ENCODE measurements at regions not wholly inside any gene's neighbourhood (a gene's known extent, or its start where the extent isn't known, plus 50 kb on each side); places are given as distances from the start of the nearest gene placed in this dataset.

GRCh38 chr16:63372815-63373214 lies 1336.6 kb upstream of the CDH8 start:
- H3K9ac ChIP-seq (ENCODE audit: extremely low read depth, insufficient read length, low read length), result no peak overlapping the region
- H4K20me1 ChIP-seq (ENCODE audit: control insufficient read depth, insufficient read depth, insufficient read length), result no peaks in the 10 kb centered on the region
- no peak overlapping the region for H2BK15ac ChIP-seq (ENCODE audit: low read depth, low read length)

More at GRCh38 chr16:63372815-63373214, 1336.6 kb upstream of the CDH8 start:
- Histone ChIP-seq H3K56ac (ENCODE audit: insufficient read length, low read depth, low read length) (no peak overlapping the region), H3K79me1 (ENCODE audit: insufficient read depth, low read depth, low read length, poor library complexity, severe bottlenecking) (no peaks in the 10 kb centered on the region), H3K9me3 (ENCODE audit: control insufficient read depth, low read depth, low read length) (no peaks in the 10 kb centered on the region), H4K5ac (ENCODE audit: insufficient read length, low read depth, low read length) (no peak overlapping the region), H3K14ac (ENCODE audit: insufficient read depth, low read length) (no peak overlapping the region), H3K27me3 (ENCODE audit: insufficient read depth, low read length) (no peaks in the 10 kb centered on the region), H3K23ac (ENCODE audit: insufficient read length, low read depth, low read length) (no peak overlapping the region), H4K8ac (replicated peaks; ENCODE audit: insufficient read length, low read depth, low read length) (no peak overlapping the region), H2BK5ac (ENCODE audit: insufficient read length, low read length) (no peak overlapping the region), H2AK5ac (ENCODE audit: insufficient read length, low read length) (no peak overlapping the region), H3K27ac (ENCODE audit: insufficient read length, low read depth, low read length) (no peak overlapping the region), H3K4me2 (ENCODE audit: insufficient read depth, insufficient read length, low read length) (no peak overlapping the region), H3K18ac (ENCODE audit: insufficient read length, low read depth, low read length) (no peak overlapping the region), H3K23me2 (ENCODE audit: insufficient read length, low read depth, low read length, poor library complexity, severe bottlenecking) (no peaks in the 10 kb centered on the region), H2BK12ac (ENCODE audit: insufficient read length, low read depth, low read length) (no peak overlapping the region), H2BK20ac (ENCODE audit: low read depth, low read length, poor library complexity, severe bottlenecking) (no peak overlapping the region), H2BK120ac (ENCODE audit: low read depth, low read length, poor library complexity, severe bottlenecking) (no peak overlapping the region), H4K91ac (ENCODE audit: insufficient read length, low read depth, low read length) (no peak overlapping the region), H3K4me1 (ENCODE audit: insufficient read depth, low read length) (no peaks in the 10 kb centered on the region), H2AFZ (ENCODE audit: low read length) (no peak overlapping the region), H3T11ph (ENCODE audit: low read length) (no peak overlapping the region), H3K79me2 (ENCODE audit: insufficient read depth, low read length) (no peaks in the 10 kb centered on the region), H3K4ac (ENCODE audit: low read depth, low read length) (no peak overlapping the region)
- H3K9me3 Mint-ChIP-seq, result no peaks in the 10 kb centered on the region; a peak in 1 of 5 replicates
- no peak overlapping the region for H3K4me3 Mint-ChIP-seq
- TF ChIP-seq CTCF (conservative IDR thresholded peaks at IDR 0.05), result no peak
- no peak for DNase-seq
- peaks cover 21 to 28% of the 10 kb centered on the region in 2 experiments for H3K4me1 Mint-ChIP-seq
- H3K27me3 Mint-ChIP-seq (ENCODE audit: low read depth), result no peaks in the 10 kb centered on the region
- H3K27ac Mint-ChIP-seq, result peak overlapping the region in 2 of 3 experiments; percentile 18 to 69; a peak in 4 of 7 replicates
- H3K36me3 Mint-ChIP-seq (ENCODE audit: insufficient read depth in 1 of 3, low read depth in 3 of 3), result peaks cover 0 to 12% (median 0%) of the 10 kb centered on the region in 3 experiments; a peak in 3 of 7 replicates

Data from H9 (cell line).